ENCODE measurements at regions not wholly inside any gene's neighbourhood (a gene's known extent, or its start where the extent isn't known, plus 50 kb on each side); places are given as distances from the start of the nearest gene placed in this dataset.

DNA sequence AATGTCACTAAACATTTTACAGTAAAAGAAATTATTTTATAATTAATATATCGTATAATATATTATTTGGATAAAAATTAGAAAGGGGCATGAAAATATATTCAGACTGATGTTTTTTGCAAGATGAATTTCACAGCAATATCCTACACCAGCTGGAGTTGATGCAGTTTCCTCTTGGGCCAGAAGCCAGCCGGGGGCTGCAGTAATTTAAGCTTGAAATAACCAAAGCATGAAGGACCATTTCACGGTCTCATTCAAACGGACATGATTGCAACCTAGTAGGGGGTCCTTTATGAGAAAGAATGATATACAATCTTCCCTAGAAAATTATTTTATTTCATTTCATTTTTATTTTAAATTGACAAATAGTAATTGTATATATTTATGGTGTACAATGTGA is 797.2 kb upstream of the PCDH9 start:
- no peak for TF ChIP-seq MZF1 (tag by site-specific recombination; IDR thresholded peaks at IDR 0.05; ENCODE audit: borderline replicate concordance)
- no peak for TF ChIP-seq ZNF510 (tag by site-specific recombination; IDR thresholded peaks at IDR 0.05; ENCODE audit: insufficient replicate concordance)
- TF ChIP-seq, protein P1, sequence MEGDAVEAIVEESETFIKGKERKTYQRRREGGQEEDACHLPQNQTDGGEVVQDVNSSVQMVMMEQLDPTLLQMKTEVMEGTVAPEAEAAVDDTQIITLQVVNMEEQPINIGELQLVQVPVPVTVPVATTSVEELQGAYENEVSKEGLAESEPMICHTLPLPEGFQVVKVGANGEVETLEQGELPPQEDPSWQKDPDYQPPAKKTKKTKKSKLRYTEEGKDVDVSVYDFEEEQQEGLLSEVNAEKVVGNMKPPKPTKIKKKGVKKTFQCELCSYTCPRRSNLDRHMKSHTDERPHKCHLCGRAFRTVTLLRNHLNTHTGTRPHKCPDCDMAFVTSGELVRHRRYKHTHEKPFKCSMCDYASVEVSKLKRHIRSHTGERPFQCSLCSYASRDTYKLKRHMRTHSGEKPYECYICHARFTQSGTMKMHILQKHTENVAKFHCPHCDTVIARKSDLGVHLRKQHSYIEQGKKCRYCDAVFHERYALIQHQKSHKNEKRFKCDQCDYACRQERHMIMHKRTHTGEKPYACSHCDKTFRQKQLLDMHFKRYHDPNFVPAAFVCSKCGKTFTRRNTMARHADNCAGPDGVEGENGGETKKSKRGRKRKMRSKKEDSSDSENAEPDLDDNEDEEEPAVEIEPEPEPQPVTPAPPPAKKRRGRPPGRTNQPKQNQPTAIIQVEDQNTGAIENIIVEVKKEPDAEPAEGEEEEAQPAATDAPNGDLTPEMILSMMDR (tag by site-specific recombination; IDR thresholded peaks at IDR 0.05): no peak
- no peak for TF ChIP-seq SETDB1 (IDR thresholded peaks at IDR 0.05; ENCODE audit: insufficient read length, low read length)
- TF ChIP-seq ZNF266 (tag by site-specific recombination; IDR thresholded peaks at IDR 0.05; ENCODE audit: low read depth): no peak
- TF ChIP-seq ZFP37 (tag by site-specific recombination; IDR thresholded peaks at IDR 0.05): no peak
- no peak for TF ChIP-seq ZNF37A (tag by site-specific recombination; IDR thresholded peaks at IDR 0.05)
